ENCODE measurements at regions not wholly inside any gene's neighbourhood (a gene's known extent, or its start where the extent isn't known, plus 50 kb on each side); places are given as distances from the start of the nearest gene placed in this dataset.

DNA sequence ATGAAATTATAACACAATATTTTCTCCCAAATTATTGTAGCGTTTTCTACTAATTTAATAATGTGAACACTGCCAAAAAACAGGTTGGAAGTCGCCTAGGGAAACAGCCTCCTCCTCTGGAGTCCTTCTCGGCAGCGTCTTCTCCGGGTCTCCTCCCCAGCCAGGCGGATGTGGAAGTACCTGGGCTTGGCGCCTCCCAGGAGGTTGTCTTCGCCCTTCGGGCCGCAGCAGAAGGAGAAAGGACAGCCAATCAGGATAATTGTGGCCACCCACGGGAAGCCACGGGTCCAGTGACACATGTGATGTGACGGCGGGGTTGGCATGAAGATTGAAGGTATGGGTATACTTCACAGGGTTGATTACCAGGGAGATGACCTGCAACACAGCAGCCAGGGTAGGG, 491.2 kb downstream of the PYDC2 start:
- TF ChIP-seq, protein P1, sequence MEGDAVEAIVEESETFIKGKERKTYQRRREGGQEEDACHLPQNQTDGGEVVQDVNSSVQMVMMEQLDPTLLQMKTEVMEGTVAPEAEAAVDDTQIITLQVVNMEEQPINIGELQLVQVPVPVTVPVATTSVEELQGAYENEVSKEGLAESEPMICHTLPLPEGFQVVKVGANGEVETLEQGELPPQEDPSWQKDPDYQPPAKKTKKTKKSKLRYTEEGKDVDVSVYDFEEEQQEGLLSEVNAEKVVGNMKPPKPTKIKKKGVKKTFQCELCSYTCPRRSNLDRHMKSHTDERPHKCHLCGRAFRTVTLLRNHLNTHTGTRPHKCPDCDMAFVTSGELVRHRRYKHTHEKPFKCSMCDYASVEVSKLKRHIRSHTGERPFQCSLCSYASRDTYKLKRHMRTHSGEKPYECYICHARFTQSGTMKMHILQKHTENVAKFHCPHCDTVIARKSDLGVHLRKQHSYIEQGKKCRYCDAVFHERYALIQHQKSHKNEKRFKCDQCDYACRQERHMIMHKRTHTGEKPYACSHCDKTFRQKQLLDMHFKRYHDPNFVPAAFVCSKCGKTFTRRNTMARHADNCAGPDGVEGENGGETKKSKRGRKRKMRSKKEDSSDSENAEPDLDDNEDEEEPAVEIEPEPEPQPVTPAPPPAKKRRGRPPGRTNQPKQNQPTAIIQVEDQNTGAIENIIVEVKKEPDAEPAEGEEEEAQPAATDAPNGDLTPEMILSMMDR (IDR thresholded peaks at IDR 0.05): no peak
- TF ChIP-seq POLR2A (IDR thresholded peaks at IDR 0.05): no peak
- no peak for TF ChIP-seq POLR2AphosphoS5 (IDR thresholded peaks at IDR 0.05)
- TF ChIP-seq EP300 (IDR thresholded peaks at IDR 0.05; ENCODE audit: low read depth): no peak

Data from transverse colon (tissue), 4 donors.